NCI-H1436 (cell line): ENCODE measurements at regions not wholly inside any gene's neighbourhood (a gene's known extent, or its start where the extent isn't known, plus 50 kb on each side); places are given as distances from the start of the nearest gene placed in this dataset.
"Not testable (repeated sequence)": the region's sequence is repeated elsewhere in the genome, so short reads cannot be mapped to it uniquely, and the experiment has no call there.

ENCODE experiments used
- DNase-seq: peaks from one replicate; lab custom pipeline; 2025; lab: John Stamatoyannopoulos, UW

- DNase-seq, result not testable (repeated sequence)
Measured at GRCh38 chr16:22656573-22656972, 145.9 kb downstream of the NPIPB5 start.

GRCh38 chr16:22659933-22660332, 149.2 kb downstream of the NPIPB5 start:
- no peak for DNase-seq

GRCh38 chr16:22660441-22661160, 149.9 kb downstream of the NPIPB5 start:
- DNase-seq, result no peak

- no peak for DNase-seq
Measured at GRCh38 chr16:22661161-22661647, 150.5 kb downstream of the NPIPB5 start.

GRCh38 chr16:22662958-22663357, 151.0 kb upstream of the HS3ST2 start:
- not testable (repeated sequence) for DNase-seq

GRCh38 chr16:22663389-22664064, 150.4 kb upstream of the HS3ST2 start:
- DNase-seq, result no peak

- peak; percentile 10 for DNase-seq
Measured at GRCh38 chr16:22664132-22664531, 149.8 kb upstream of the HS3ST2 start.

GRCh38 chr16:22664561-22664997, 149.4 kb upstream of the HS3ST2 start:
- DNase-seq, result no peak

GRCh38 chr16:22665048-22665797, 148.7 kb upstream of the HS3ST2 start:
- DNase-seq, result no peak

- no peak for DNase-seq
Measured at GRCh38 chr16:22665803-22666202, 148.2 kb upstream of the HS3ST2 start.

- no peak for DNase-seq
Measured at GRCh38 chr16:22668318-22668717, 145.6 kb upstream of the HS3ST2 start.

- no peak for DNase-seq
Measured at GRCh38 chr16:22670044-22670536, 143.9 kb upstream of the HS3ST2 start.

GRCh38 chr16:22670551-22671041, 143.4 kb upstream of the HS3ST2 start:
- DNase-seq, result peak; percentile 54

GRCh38 chr16:22671301-22672076, 142.5 kb upstream of the HS3ST2 start:
- DNase-seq, result no peak

GRCh38 chr16:22672830-22673210, 141.1 kb upstream of the HS3ST2 start:
- DNase-seq, result no peak

- no peak for DNase-seq
Measured at GRCh38 chr16:22673421-22673831, 140.5 kb upstream of the HS3ST2 start.

- no peak for DNase-seq
Measured at GRCh38 chr16:22674832-22675191, 139.2 kb upstream of the HS3ST2 start.

GRCh38 chr16:22675745-22676540, 138.0 kb upstream of the HS3ST2 start:
- no peak for DNase-seq

- no peak for DNase-seq
Measured at GRCh38 chr16:22677024-22677830, 136.7 kb upstream of the HS3ST2 start.

- DNase-seq, result no peak
Measured at GRCh38 chr16:22678311-22678710, 135.7 kb upstream of the HS3ST2 start.
